Lung (tissue), 11 donors: ENCODE measurements at regions not wholly inside any gene's neighbourhood (a gene's known extent, or its start where the extent isn't known, plus 50 kb on each side); places are given as distances from the start of the nearest gene placed in this dataset.

ENCODE experiments used
- ATAC-seq: fragments of 200-7000 bp; cut with Tn5 transposase; one replicate; pipeline ENCODE4 v1.9.1; 2020; ENCODE audit warnings: moderate number of reproducible peaks; ENCODE audit not compliant: insufficient read depth, low FRiP score
- DNase-seq, 3 donors: peaks; one replicate each; pipeline ENCODE4 v3.0.0-alpha.2; 2013 to 2017
- H3K27ac ChIP-seq, 2 donors: one replicate each; pipeline ENCODE4 v1.5.1; 2013; ENCODE audit warnings: mild to moderate bottlenecking in 2 of 2, moderate library complexity in 2 of 2, control low read depth in 1 of 2, inconsistent platforms in 1 of 2, low read depth in 1 of 2, low read length in 1 of 2
- H3K27me3 ChIP-seq, 3 donors: one replicate each; pipeline ENCODE4 v1.5.1; 2013; ENCODE audit warnings: low read length in 2 of 3; ENCODE audit not compliant: control insufficient read depth in 3 of 3, insufficient read depth in 3 of 3
- H3K36me3 ChIP-seq, 4 donors: one replicate each; pipeline ENCODE4 v1.5.1; 2013; ENCODE audit warnings: low read length in 4 of 4, mild to moderate bottlenecking in 1 of 4, moderate library complexity in 1 of 4; ENCODE audit not compliant: control insufficient read depth in 4 of 4, insufficient read depth in 4 of 4
- H3K4me1 ChIP-seq, 5 donors: one replicate each; pipeline ENCODE4 v1.5.1; 2013; ENCODE audit warnings: low read length in 5 of 5, mild to moderate bottlenecking in 2 of 5, moderate library complexity in 1 of 5; ENCODE audit not compliant: control insufficient read depth in 5 of 5, insufficient read depth in 5 of 5
- H3K4me3 ChIP-seq: one replicate; pipeline ENCODE4 v1.5.1; 2013; ENCODE audit warnings: mild to moderate bottlenecking, control low read depth, moderate library complexity
- H3K9ac ChIP-seq, 2 donors: one replicate each; pipeline ENCODE4 v1.5.1; 2013; ENCODE audit warnings: low read length in 2 of 2, control low read depth in 1 of 2; ENCODE audit not compliant: insufficient read depth in 1 of 2
- H3K9me3 ChIP-seq, 4 donors: one replicate each; pipeline ENCODE4 v1.5.1; 2013; ENCODE audit warnings: low read length in 3 of 4, mild to moderate bottlenecking in 1 of 4, moderate library complexity in 1 of 4; ENCODE audit not compliant: control insufficient read depth in 4 of 4, insufficient read depth in 3 of 4
- CTCF ChIP-seq: IDR thresholded peaks from 2 replicates; pipeline ENCODE4 v1.5.1; 2012; ENCODE audit warnings: mild to moderate bottlenecking; ENCODE audit errors: control extremely low read depth, extremely low read depth
- WGBS, 2 donors: extraction: QIAGEN DNeasy Blood & Tissue Kit; methylation state at CpG; one replicate each; pipeline ENCODE4 v1.1.7; 2013; 5-methylcytosine and 5-hydroxymethylcytosine counted together
- donor health status: control.
- donor health status: control.
- donor health status: Bipolar disorder and iron deficiency.
- donor health status: healthy.
- donor health status: DM: yes; HTN: yes; CAD: no.

GRCh38 chr9:135414293-135414692 lies 65.3 kb upstream of the PPP1R26 start:
- no peak for DNase-seq
- H3K4me3 ChIP-seq: no peak overlapping the region
- peaks cover 0 to 1% (median 0%) of the 10 kb centered on the region in 4 donors for H3K9me3 ChIP-seq
- ATAC-seq: no peak
- H3K36me3 ChIP-seq: no peaks in the 10 kb centered on the region
- H3K27me3 ChIP-seq: peaks cover 0 to 4% (median 0%) of the 10 kb centered on the region in 3 donors
- no peak overlapping the region for H3K9ac ChIP-seq
- WGBS, 2 donors: 66 to 67% methylated on average over 13 of the region's 13 CpGs
- TF ChIP-seq CTCF: no peak
- H3K4me1 ChIP-seq: peaks cover 0 to 24% (median 11%) of the 10 kb centered on the region in 5 donors
- H3K27ac ChIP-seq: no peak overlapping the region

GRCh38 chr9:135415586-135415985 lies 64.0 kb upstream of the PPP1R26 start:
- Histone ChIP-seq H3K27me3 (peaks cover 0 to 4% (median 0%) of the 10 kb centered on the region in 3 donors), H3K9me3 (peaks cover 0 to 3% (median 0%) of the 10 kb centered on the region in 4 donors), H3K36me3 (no peaks in the 10 kb centered on the region), H3K27ac (no peak overlapping the region), H3K4me3 (no peak overlapping the region), H3K4me1 (peaks cover 0 to 24% (median 11%) of the 10 kb centered on the region in 5 donors), H3K9ac (no peak overlapping the region)
- ATAC-seq (no peak), DNase-seq (no peak)
- TF ChIP-seq CTCF: no peak
- WGBS, 2 donors: 70 to 77% methylated on average over 10 of the region's 10 CpGs

GRCh38 chr9:135416664-135417290 lies 62.8 kb upstream of the PPP1R26 start:
- no peaks in the 10 kb centered on the region for H3K27me3 ChIP-seq

More at GRCh38 chr9:135416664-135417290, 62.8 kb upstream of the PPP1R26 start:
- no peaks in the 10 kb centered on the region for H3K36me3 ChIP-seq
- H3K27ac ChIP-seq: no peak overlapping the region
- DNase-seq (peak; percentile 48 to 87 (median 81)), ATAC-seq (no peak)
- TF ChIP-seq CTCF: no peak
- no peak overlapping the region for H3K4me3 ChIP-seq
- H3K4me1 ChIP-seq: peaks cover 0 to 24% (median 11%) of the 10 kb centered on the region in 5 donors
- no peak overlapping the region for H3K9ac ChIP-seq
- peaks cover 0 to 3% (median 0%) of the 10 kb centered on the region in 4 donors for H3K9me3 ChIP-seq
- 63 to 65% methylated on average over 10 of the region's 10 CpGs for WGBS, 2 donors
